MM.1S (cell line): ENCODE measurements at regions not wholly inside any gene's neighbourhood (a gene's known extent, or its start where the extent isn't known, plus 50 kb on each side); places are given as distances from the start of the nearest gene placed in this dataset.

Experiments
- CTCF ChIP-seq: fragments of 300-600 bp; sonication (generic); IDR thresholded peaks from 2 replicates; pipeline ENCODE4 v1.5.1; 2016; ENCODE audit warnings: antibody characterized with exemption, low read length, mixed read lengths
- EZH2phosphoT487 ChIP-seq: fragments of 300-600 bp; sonication (generic); IDR thresholded peaks from 2 replicates; pipeline ENCODE4 v1.6.1; 2018; ENCODE audit warnings: antibody characterized with exemption, low read length

GRCh38 chr7:125431349-125431748, 501.7 kb upstream of the POT1 start:
- TF ChIP-seq CTCF (no peak), EZH2phosphoT487 (no peak)
